ENCODE measurements at regions not wholly inside any gene's neighbourhood (a gene's known extent, or its start where the extent isn't known, plus 50 kb on each side); places are given as distances from the start of the nearest gene placed in this dataset.

GRCh38 chr12:115519887-115520286 is 757.6 kb downstream of the MED13L start:
- no peak for DNase-seq (ENCODE audit: low read depth in 4 of 4, low spot score in 2 of 4)

GRCh38 chr12:115519359-115519758 is 758.1 kb downstream of the MED13L start:
- DNase-seq (ENCODE audit: low read depth in 4 of 4, low spot score in 2 of 4), result no peak

GRCh38 chr12:115517913-115518312 is 759.6 kb downstream of the MED13L start:
- no peak for DNase-seq (ENCODE audit: low read depth in 4 of 4, low spot score in 2 of 4)

- DNase-seq (ENCODE audit: low read depth in 4 of 4, low spot score in 2 of 4), result no peak
These were observed 765.3 kb downstream of the MED13L start for GRCh38 chr12:115511986-115512711.

GRCh38 chr12:115511305-115511704 is 766.2 kb downstream of the MED13L start:
- no peak for DNase-seq (ENCODE audit: low read depth in 4 of 4, low spot score in 2 of 4)

- DNase-seq (ENCODE audit: low read depth in 4 of 4, low spot score in 2 of 4), result no peak
These were observed 768.5 kb downstream of the MED13L start for GRCh38 chr12:115508990-115509389.

GRCh38 chr12:115507951-115508722 is 769.4 kb downstream of the MED13L start:
- DNase-seq (ENCODE audit: low read depth in 4 of 4, low spot score in 2 of 4), result no peak

GRCh38 chr12:115507560-115507889 is 770.0 kb downstream of the MED13L start:
- no peak for DNase-seq (ENCODE audit: low read depth in 4 of 4, low spot score in 2 of 4)

GRCh38 chr12:115506822-115507559 is 770.5 kb downstream of the MED13L start:
- no peak for DNase-seq (ENCODE audit: low read depth in 4 of 4, low spot score in 2 of 4)

GRCh38 chr12:115504306-115505290 is 772.9 kb downstream of the MED13L start:
- peak in 3 of 4 donors; percentile 21 to 34 (median 29) for DNase-seq (ENCODE audit: low read depth in 4 of 4, low spot score in 2 of 4)

- DNase-seq (ENCODE audit: low read depth in 4 of 4, low spot score in 2 of 4), result no peak
These were observed 776.6 kb downstream of the MED13L start for GRCh38 chr12:115500872-115501271.

- DNase-seq (ENCODE audit: low read depth in 4 of 4, low spot score in 2 of 4), result no peak
These were observed 782.2 kb downstream of the MED13L start for GRCh38 chr12:115495300-115495699.

- DNase-seq (ENCODE audit: low read depth in 4 of 4, low spot score in 2 of 4), result no peak
These were observed 784.9 kb downstream of the MED13L start for GRCh38 chr12:115492553-115492952.

GRCh38 chr12:115491511-115492250 is 785.8 kb downstream of the MED13L start:
- no peak for DNase-seq (ENCODE audit: low read depth in 4 of 4, low spot score in 2 of 4)

- no peak for DNase-seq (ENCODE audit: low read depth in 4 of 4, low spot score in 2 of 4)
These were observed 788.2 kb downstream of the MED13L start for GRCh38 chr12:115489253-115489652.

GRCh38 chr12:115485967-115486366 is 791.5 kb downstream of the MED13L start:
- DNase-seq (ENCODE audit: low read depth in 4 of 4, low spot score in 2 of 4), result no peak

GRCh38 chr12:115485503-115485902 is 792.0 kb downstream of the MED13L start:
- no peak for DNase-seq (ENCODE audit: low read depth in 4 of 4, low spot score in 2 of 4)

- DNase-seq (ENCODE audit: low read depth in 4 of 4, low spot score in 2 of 4), result no peak
These were observed 794.5 kb downstream of the MED13L start for GRCh38 chr12:115482943-115483342.

- DNase-seq (ENCODE audit: low read depth in 4 of 4, low spot score in 2 of 4), result no peak
These were observed 796.4 kb downstream of the MED13L start for GRCh38 chr12:115481141-115481540.

- no peak for DNase-seq (ENCODE audit: low read depth in 4 of 4, low spot score in 2 of 4)
These were observed 794.5 kb upstream of the TBX3 start for GRCh38 chr12:115478505-115478904.
